A549 (cell line): ENCODE measurements at regions not wholly inside any gene's neighbourhood (a gene's known extent, or its start where the extent isn't known, plus 50 kb on each side); places are given as distances from the start of the nearest gene placed in this dataset.

ENCODE experiments used
- ATAC-seq, 2 experiments: fragments of 200-7000 bp in 1 of 2; fragments of >200 bp in 1 of 2; cut with Nextera tagmentation in 1 of 2; cut with Tn5 transposase in 1 of 2; 3 replicates each; pipeline versions ENCODE4 v1.8.0 to v1.9.1; 2018 to 2020; ENCODE audit warnings: mild to moderate bottlenecking in 1 of 2, moderate library complexity in 1 of 2
- CTCF ChIA-PET: fragments of 300-600 bp; sonication (Branson Sonifier 250); formaldehyde crosslinking; extraction: SDS; loops from one replicate; lab custom pipeline; 2021; ENCODE audit warnings: antibody characterized with exemption, inconsistent platforms; lab: Yijun Ruan, JAX
- POLR2A ChIA-PET: fragments of 350-600 bp; formaldehyde crosslinking; extraction: SDS; loops from one replicate; lab custom pipeline; 2021; ENCODE audit warnings: antibody characterized with exemption, inconsistent platforms; lab: Yijun Ruan, JAX
- DNase-seq, 2 experiments: peaks; one replicate each; pipeline versions ENCODE4 v3.0.0 to v3.0.0-alpha.2; 2011 to 2016; ENCODE audit warnings: low read depth in 1 of 2, low spot score in 1 of 2
- FAIRE-seq: peaks from 2 replicates; lab custom pipeline; 2011; peaks lifted over from hg19 to GRCh38; lab: Jason Lieb, UNC
- H3K27ac ChIP-seq, 2 experiments: fragments of >200 bp; sonication (Bioruptor Twin); formaldehyde crosslinking; 3 replicates each; pipeline ENCODE4 v1.5.1; 2016 to 2017
- H3K4me1 ChIP-seq: fragments of >200 bp; sonication (Bioruptor Twin); formaldehyde crosslinking; 3 replicates; pipeline ENCODE4 v1.6.1; 2016
- H3K4me2 ChIP-seq: fragments of >200 bp; sonication (Bioruptor Twin); formaldehyde crosslinking; 3 replicates; pipeline ENCODE4 v1.6.1; 2016
- H3K4me3 ChIP-seq: fragments of >200 bp; sonication (Bioruptor Twin); formaldehyde crosslinking; 3 replicates; pipeline ENCODE4 v1.5.1; 2016
- H3K9me3 ChIP-seq: fragments of >200 bp; sonication (Bioruptor Twin); formaldehyde crosslinking; 3 replicates; pipeline ENCODE4 v1.6.1; 2016
- CBX2 ChIP-seq: fragments of 200-600 bp; sonication (generic); IDR thresholded peaks from 2 replicates; pipeline ENCODE4 v1.6.1; 2016; ENCODE audit warnings: low read depth, mild to moderate bottlenecking, borderline replicate concordance
- CEBPB ChIP-seq, 2 experiments: fragments of >200 bp in 1 of 2; sonication (Bioruptor Twin) in 1 of 2; formaldehyde crosslinking in 1 of 2; IDR thresholded peaks; 2 replicates each; pipeline ENCODE4 v1.6.1; 2012 to 2016
- CHD4 ChIP-seq: fragments of 200-600 bp; sonication (generic); IDR thresholded peaks from 2 replicates; pipeline ENCODE4 v1.6.1; 2016; ENCODE audit warnings: antibody characterized with exemption, mild to moderate bottlenecking, borderline replicate concordance
- CTCF ChIP-seq: fragments of >200 bp; sonication (Bioruptor Twin); formaldehyde crosslinking; IDR thresholded peaks from 3 replicates; pipeline ENCODE4 v1.5.1; 2016
- E2F6 ChIP-seq: IDR thresholded peaks from 2 replicates; pipeline ENCODE4 v1.6.1; 2012; ENCODE audit warnings: low read depth, borderline replicate concordance
- ELK1 ChIP-seq: fragments of 150-350 bp; IDR thresholded peaks from 2 replicates; pipeline ENCODE4 v1.6.1; 2014; ENCODE audit warnings: low read depth, mild to moderate bottlenecking, low read length
- EP300 ChIP-seq, 2 experiments: fragments of >200 bp; sonication (Bioruptor Twin); formaldehyde crosslinking; IDR thresholded peaks; 2 replicates in 1 of 2; 3 replicates in 1 of 2; pipeline ENCODE4 v1.6.1; 2016 to 2017
- FOSL2 ChIP-seq, 2 experiments: fragments of 450-650 bp in 1 of 2; fragments of >200 bp in 1 of 2; sonication (Bioruptor Twin) in 1 of 2; formaldehyde crosslinking; IDR thresholded peaks; 2 replicates each; pipeline versions ENCODE4 v1.5.0 to v1.6.1; 2016 to 2020; ENCODE audit warnings: mild to moderate bottlenecking in 1 of 2, moderate library complexity in 1 of 2
- HDAC2 ChIP-seq: fragments of 200-600 bp; sonication (generic); IDR thresholded peaks from 2 replicates; pipeline ENCODE4 v1.6.1; 2016
- HOXA7 ChIP-seq: fragments of 250-450 bp; sonication (Bioruptor Pico); IDR thresholded peaks from 2 replicates; pipeline ENCODE4 v1.5.0; 2020; ENCODE audit warnings: mild to moderate bottlenecking, moderate library complexity
- HOXB5 ChIP-seq: fragments of 250-450 bp; sonication (Bioruptor Pico); IDR thresholded peaks from 2 replicates; pipeline ENCODE4 v1.5.0; 2020; ENCODE audit warnings: mild to moderate bottlenecking, moderate library complexity
- KDM5A ChIP-seq: fragments of 200-600 bp; sonication (generic); IDR thresholded peaks from 2 replicates; pipeline ENCODE4 v1.6.1; 2016; ENCODE audit warnings: antibody characterized with exemption, mild to moderate bottlenecking
- MAFK ChIP-seq: fragments of 450-650 bp; IDR thresholded peaks from 2 replicates; pipeline ENCODE4 v1.6.1; 2014; ENCODE audit not compliant: partially characterized antibody
- MAX ChIP-seq: IDR thresholded peaks from 2 replicates; pipeline ENCODE4 v1.6.1; 2012
- MYC ChIP-seq: IDR thresholded peaks from 2 replicates; pipeline ENCODE4 v1.6.1; 2012; ENCODE audit warnings: mild to moderate bottlenecking, inconsistent platforms, low read length, improper control_type of control experiment, borderline replicate concordance
- NFE2L2 ChIP-seq: fragments of 150-350 bp; conservative IDR thresholded peaks from 2 replicates; pipeline ENCODE4 v1.6.1; 2014; ENCODE audit warnings: low read length
- NPAS2 ChIP-seq: fragments of 250-450 bp; sonication (Bioruptor Pico); IDR thresholded peaks from 2 replicates; pipeline ENCODE4 v1.8.0; 2022; ENCODE audit warnings: mild to moderate bottlenecking, moderate library complexity, borderline replicate concordance
- NR3C1 ChIP-seq: fragments of >200 bp; sonication (Bioruptor Twin); formaldehyde crosslinking; IDR thresholded peaks from 3 replicates; pipeline ENCODE4 v1.6.1; 2017
- PBX3 ChIP-seq: IDR thresholded peaks from 2 replicates; pipeline ENCODE4 v1.6.1; 2012
- RARB ChIP-seq: fragments of 250-450 bp; sonication (Bioruptor Pico); IDR thresholded peaks from 2 replicates; pipeline ENCODE4 v1.8.0; 2021; ENCODE audit warnings: mild to moderate bottlenecking, moderate library complexity
- RCOR1 ChIP-seq: fragments of 150-350 bp; IDR thresholded peaks from 2 replicates; pipeline ENCODE4 v1.6.1; 2014; ENCODE audit warnings: antibody characterized with exemption, low read length, low read depth
- RFX5 ChIP-seq: fragments of 450-650 bp; IDR thresholded peaks from 2 replicates; pipeline ENCODE4 v1.7.1; 2014; ENCODE audit warnings: antibody characterized with exemption, mild to moderate bottlenecking, moderate library complexity
- TFCP2L1 ChIP-seq: fragments of 250-450 bp; sonication (Bioruptor Pico); IDR thresholded peaks from 2 replicates; pipeline ENCODE4 v1.5.0; 2021; ENCODE audit warnings: mild to moderate bottlenecking
- TP53 ChIP-seq: fragments of 250-450 bp; sonication (Bioruptor Pico); IDR thresholded peaks from 2 replicates; pipeline ENCODE4 v1.5.0; 2021; ENCODE audit warnings: mild to moderate bottlenecking, moderate library complexity
- ZC3H11A ChIP-seq: fragments of 450-650 bp; IDR thresholded peaks from 2 replicates; pipeline ENCODE4 v1.6.1; 2014; ENCODE audit warnings: antibody characterized with exemption, mild to moderate bottlenecking
- WGBS: methylation state at CpG from one replicate; pipeline ENCODE4 v1.1.6; 2017; ENCODE audit errors: missing lambda C conversion rate; 5-methylcytosine and 5-hydroxymethylcytosine counted together

GRCh38 chr9:87442451-87442850 lies 55.2 kb upstream of the DAPK1 start:
- Histone ChIP-seq H3K4me3 (no peak overlapping the region), H3K27ac (no peak overlapping the region), H3K4me1 (0 out of 3 replicates have a peak, but pooled peaks cover 2% of the 10 kb centered on the region), H3K9me3 (no peaks in the 10 kb centered on the region), H3K4me2 (no peak overlapping the region)
- DNase-seq = no peak
- WGBS = 50% methylated on average over 2 of the region's 2 CpGs
- FAIRE-seq = no peak
- POLR2A ChIA-PET = no interaction called here
- no peak for ATAC-seq
- CTCF ChIA-PET = no interaction called here
- TF ChIP-seq HOXB5 (CRISPR knock-in tag) (no peak), HOXA7 (CRISPR knock-in tag) (no peak), RCOR1 (no peak), NFE2L2 (no peak), FOSL2 (IDR thresholded peaks at IDR 0.05) (no peak), FOSL2 (CRISPR knock-in tag; IDR thresholded peaks at IDR 0.05) (no peak), EP300 (IDR thresholded peaks at IDR 0.05) (no peak), E2F6 (no peak)

- no peak overlapping the region for H3K27ac ChIP-seq
- ATAC-seq (no peak), FAIRE-seq (no peak), DNase-seq (no peak)
- no peak for TF ChIP-seq HDAC2
- TF ChIP-seq ELK1 = no peak
- no peak for TF ChIP-seq TP53 (CRISPR knock-in tag)
- TF ChIP-seq KDM5A = no peak
- TF ChIP-seq RARB (CRISPR knock-in tag) = no peak
- TF ChIP-seq CTCF = no peak
- no peak for TF ChIP-seq MAFK
- TF ChIP-seq MYC = no peak
- no peak for TF ChIP-seq HOXA7 (CRISPR knock-in tag)
- TF ChIP-seq PBX3 = no peak
- no peak for TF ChIP-seq MAX
- no peak for TF ChIP-seq CHD4
- no peak for TF ChIP-seq CEBPB (IDR thresholded peaks at IDR 0.05)
- no peak for TF ChIP-seq ZC3H11A
- no peak for TF ChIP-seq CBX2
- no peak for TF ChIP-seq RFX5
- TF ChIP-seq NPAS2 = no peak
- TF ChIP-seq TFCP2L1 (CRISPR knock-in tag) = no peak
- TF ChIP-seq NR3C1 = no peak
- no peak for TF ChIP-seq NFE2L2
- no peak overlapping the region for H3K4me3 ChIP-seq
- 0 out of 3 replicates have a peak, but pooled peaks cover 2% of the 10 kb centered on the region for H3K4me1 ChIP-seq
- no peak overlapping the region for H3K4me2 ChIP-seq
- WGBS = 63% methylated on average over 2 of the region's 2 CpGs
- ChIA-PET CTCF (interaction anchor here (0.9 kb wide), 1 partner anchor 14 kb away, joined by 3 read pairs; no protein-coding TSS in a partner anchor), POLR2A (no interaction called here)
- no peaks in the 10 kb centered on the region for H3K9me3 ChIP-seq
Measured at GRCh38 chr9:87443006-87443405, 54.7 kb upstream of the DAPK1 start.
